Neural cell (in vitro differentiated cells): ENCODE measurements at regions not wholly inside any gene's neighbourhood (a gene's known extent, or its start where the extent isn't known, plus 50 kb on each side); places are given as distances from the start of the nearest gene placed in this dataset.

Experiments
- CTCF ChIP-seq: fragments of 450-650 bp; IDR thresholded peaks from 2 replicates; pipeline ENCODE4 v1.5.1; 2014; ENCODE audit warnings: antibody characterized with exemption, mild to moderate bottlenecking, moderate library complexity; ENCODE audit not compliant: poor library complexity, severe bottlenecking
- EP300 ChIP-seq: fragments of 450-650 bp; conservative IDR thresholded peaks from 2 replicates; pipeline ENCODE4 v1.6.1; 2014; ENCODE audit warnings: antibody characterized with exemption, mild to moderate bottlenecking, moderate library complexity; ENCODE audit not compliant: poor library complexity, severe bottlenecking
- EZH2 ChIP-seq: fragments of 200-600, 300-800 bp; shearing (Covaris generic), sonication (generic); IDR thresholded peaks from 2 replicates; pipeline ENCODE4 v1.6.1; 2014; ENCODE audit warnings: antibody characterized with exemption, low read length, borderline replicate concordance, mild to moderate bottlenecking; ENCODE audit not compliant: insufficient read depth, poor library complexity, severe bottlenecking
- MXI1 ChIP-seq: fragments of 450-650 bp; conservative IDR thresholded peaks from 2 replicates; pipeline ENCODE4 v1.6.1; 2014; ENCODE audit warnings: antibody characterized with exemption, mild to moderate bottlenecking; ENCODE audit not compliant: poor library complexity, severe bottlenecking
- POLR2AphosphoS5 ChIP-seq: IDR thresholded peaks from 2 replicates; pipeline ENCODE4 v1.6.1; 2012
- RAD21 ChIP-seq: fragments of 450-650 bp; conservative IDR thresholded peaks from 2 replicates; pipeline ENCODE4 v1.6.1; 2014; ENCODE audit warnings: antibody characterized with exemption, mild to moderate bottlenecking, moderate library complexity
- REST ChIP-seq: IDR thresholded peaks from 2 replicates; pipeline ENCODE4 v1.6.1; 2012; ENCODE audit warnings: borderline replicate concordance
- TAF1 ChIP-seq: IDR thresholded peaks from 2 replicates; pipeline ENCODE4 v1.6.1; 2012; ENCODE audit warnings: low read depth

- TF ChIP-seq CTCF (no peak), POLR2AphosphoS5 (no peak), EP300 (no peak), TAF1 (no peak), RAD21 (no peak), EZH2 (no peak), REST (no peak), MXI1 (no peak)
Observed at GRCh38 chr12:107530701-107531100, 154.9 kb upstream of the PWP1 start.
